ENCODE measurements at regions not wholly inside any gene's neighbourhood (a gene's known extent, or its start where the extent isn't known, plus 50 kb on each side); places are given as distances from the start of the nearest gene placed in this dataset.

DNA sequence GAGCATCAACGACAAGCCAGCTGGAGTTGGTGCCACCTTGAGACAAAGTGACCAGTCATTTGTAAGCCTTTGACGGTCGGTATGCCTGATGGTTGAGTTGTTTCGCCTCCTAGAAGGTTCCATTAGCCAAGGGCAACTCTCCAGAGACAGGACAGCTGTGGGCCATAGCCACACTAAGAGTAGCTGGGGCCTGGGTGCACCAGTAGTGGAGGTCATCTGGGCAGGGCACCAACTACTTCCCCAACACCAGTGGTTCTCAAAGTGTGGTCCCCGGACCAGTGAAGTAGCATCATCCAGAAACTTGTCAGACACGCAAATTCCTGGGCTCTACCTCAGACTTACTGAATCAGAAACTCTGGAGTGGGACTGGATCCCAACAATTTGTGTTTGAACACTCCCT is 217.5 kb upstream of the TAS2R1 start:
- FAIRE-seq: no peak
- CTCF ChIA-PET: interaction anchor here (0.8 to 1.5 kb wide), 3 partner anchors 13 to 299 kb away, joined by 3 read pairs; no protein-coding TSS in a partner anchor
- H3K27ac ChIP-seq: no peak overlapping the region
- POLR2A ChIA-PET: no interaction called here
- no peak for ATAC-seq
- H3K4me2 ChIP-seq: no peak overlapping the region
- TF ChIP-seq RARB (CRISPR knock-in tag; IDR thresholded peaks at IDR 0.05): no peak
- no peak for TF ChIP-seq NR3C1 (IDR thresholded peaks at IDR 0.05)
- TF ChIP-seq E2F6 (IDR thresholded peaks at IDR 0.05; ENCODE audit: borderline replicate concordance, low read depth): no peak
- no peak for TF ChIP-seq MAX (IDR thresholded peaks at IDR 0.05)
- no peak for TF ChIP-seq HMGXB4 (CRISPR knock-in tag; IDR thresholded peaks at IDR 0.05; ENCODE audit: borderline replicate concordance)
- TF ChIP-seq HOXB13 (CRISPR knock-in tag; IDR thresholded peaks at IDR 0.05; ENCODE audit: low read depth): no peak
- TF ChIP-seq ZSCAN20 (CRISPR knock-in tag; IDR thresholded peaks at IDR 0.05): no peak
- TF ChIP-seq FOSB (CRISPR knock-in tag; IDR thresholded peaks at IDR 0.05): no peak
- no peak for TF ChIP-seq CHD4 (IDR thresholded peaks at IDR 0.05; ENCODE audit: borderline replicate concordance)
- no peak for TF ChIP-seq JUN (IDR thresholded peaks at IDR 0.05)
- TF ChIP-seq HOXB5 (CRISPR knock-in tag; IDR thresholded peaks at IDR 0.05): no peak
- TF ChIP-seq RAD21 (conservative IDR thresholded peaks at IDR 0.05 in 1 of 2, IDR thresholded peaks at IDR 0.05 in 1 of 2): no peak
- no peak for TF ChIP-seq EHMT2 (IDR thresholded peaks at IDR 0.05; ENCODE audit: low read depth)
- TF ChIP-seq, protein P1, sequence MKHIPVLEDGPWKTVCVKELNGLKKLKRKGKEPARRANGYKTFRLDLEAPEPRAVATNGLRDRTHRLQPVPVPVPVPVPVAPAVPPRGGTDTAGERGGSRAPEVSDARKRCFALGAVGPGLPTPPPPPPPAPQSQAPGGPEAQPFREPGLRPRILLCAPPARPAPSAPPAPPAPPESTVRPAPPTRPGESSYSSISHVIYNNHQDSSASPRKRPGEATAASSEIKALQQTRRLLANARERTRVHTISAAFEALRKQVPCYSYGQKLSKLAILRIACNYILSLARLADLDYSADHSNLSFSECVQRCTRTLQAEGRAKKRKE (CRISPR knock-in tag; IDR thresholded peaks at IDR 0.05; ENCODE audit: low read depth): no peak
- no peaks in the 10 kb centered on the region for H3K4me1 ChIP-seq
- H3K4me3 ChIP-seq: no peak overlapping the region
- no peak for DNase-seq (ENCODE audit: low read depth in 1 of 2, low spot score in 1 of 2)
- H3K9me3 ChIP-seq: no peaks in the 10 kb centered on the region
- 4% methylated on average over 6 of the region's 6 CpGs for WGBS (ENCODE audit: missing lambda C conversion rate)

- CTCF ChIA-PET: no interaction called here
Observed at GRCh38 chr5:9845185-9845584, 215.0 kb upstream of the TAS2R1 start.

More at GRCh38 chr5:9845185-9845584, 215.0 kb upstream of the TAS2R1 start:
- no peaks in the 10 kb centered on the region for H3K4me1 ChIP-seq
- DNase-seq (ENCODE audit: low read depth in 1 of 2, low spot score in 1 of 2) (no peak), FAIRE-seq (no peak), ATAC-seq (no peak)
- H3K9me3 ChIP-seq: no peaks in the 10 kb centered on the region; the same call in 2 of the 3 replicates
- H3K4me2 ChIP-seq: no peak overlapping the region
- TF ChIP-seq HEYL (CRISPR knock-in tag; IDR thresholded peaks at IDR 0.05): no peak
- TF ChIP-seq ZC3H11A (IDR thresholded peaks at IDR 0.05): no peak
- no peak for TF ChIP-seq HOXA7 (CRISPR knock-in tag; IDR thresholded peaks at IDR 0.05)
- no peak for TF ChIP-seq HES2 (IDR thresholded peaks at IDR 0.05)
- no peak for TF ChIP-seq HMGXB4 (CRISPR knock-in tag; IDR thresholded peaks at IDR 0.05; ENCODE audit: borderline replicate concordance)
- TF ChIP-seq, protein P2, sequence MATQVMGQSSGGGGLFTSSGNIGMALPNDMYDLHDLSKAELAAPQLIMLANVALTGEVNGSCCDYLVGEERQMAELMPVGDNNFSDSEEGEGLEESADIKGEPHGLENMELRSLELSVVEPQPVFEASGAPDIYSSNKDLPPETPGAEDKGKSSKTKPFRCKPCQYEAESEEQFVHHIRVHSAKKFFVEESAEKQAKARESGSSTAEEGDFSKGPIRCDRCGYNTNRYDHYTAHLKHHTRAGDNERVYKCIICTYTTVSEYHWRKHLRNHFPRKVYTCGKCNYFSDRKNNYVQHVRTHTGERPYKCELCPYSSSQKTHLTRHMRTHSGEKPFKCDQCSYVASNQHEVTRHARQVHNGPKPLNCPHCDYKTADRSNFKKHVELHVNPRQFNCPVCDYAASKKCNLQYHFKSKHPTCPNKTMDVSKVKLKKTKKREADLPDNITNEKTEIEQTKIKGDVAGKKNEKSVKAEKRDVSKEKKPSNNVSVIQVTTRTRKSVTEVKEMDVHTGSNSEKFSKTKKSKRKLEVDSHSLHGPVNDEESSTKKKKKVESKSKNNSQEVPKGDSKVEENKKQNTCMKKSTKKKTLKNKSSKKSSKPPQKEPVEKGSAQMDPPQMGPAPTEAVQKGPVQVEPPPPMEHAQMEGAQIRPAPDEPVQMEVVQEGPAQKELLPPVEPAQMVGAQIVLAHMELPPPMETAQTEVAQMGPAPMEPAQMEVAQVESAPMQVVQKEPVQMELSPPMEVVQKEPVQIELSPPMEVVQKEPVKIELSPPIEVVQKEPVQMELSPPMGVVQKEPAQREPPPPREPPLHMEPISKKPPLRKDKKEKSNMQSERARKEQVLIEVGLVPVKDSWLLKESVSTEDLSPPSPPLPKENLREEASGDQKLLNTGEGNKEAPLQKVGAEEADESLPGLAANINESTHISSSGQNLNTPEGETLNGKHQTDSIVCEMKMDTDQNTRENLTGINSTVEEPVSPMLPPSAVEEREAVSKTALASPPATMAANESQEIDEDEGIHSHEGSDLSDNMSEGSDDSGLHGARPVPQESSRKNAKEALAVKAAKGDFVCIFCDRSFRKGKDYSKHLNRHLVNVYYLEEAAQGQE (IDR thresholded peaks at IDR 0.05): no peak
- no peak overlapping the region for H3K27ac ChIP-seq
- no peak overlapping the region for H3K4me3 ChIP-seq
- POLR2A ChIA-PET: no interaction called here
- 11% methylated on average over 2 of the region's 2 CpGs for WGBS (ENCODE audit: missing lambda C conversion rate)
